ENCODE measurements at regions not wholly inside any gene's neighbourhood (a gene's known extent, or its start where the extent isn't known, plus 50 kb on each side); places are given as distances from the start of the nearest gene placed in this dataset.
"Not testable (repeated sequence)": the region's sequence is repeated elsewhere in the genome, so short reads cannot be mapped to it uniquely, and the experiment has no call there.

GRCh38 chr12:32021346-32021773 lies 62.1 kb downstream of the RESF1 start:
- 83 to 98% methylated on average over 2 of the region's 2 CpGs for WGBS, 2 donors (ENCODE audit: low coverage in 1 of 2)
- H3K27ac ChIP-seq: no peak overlapping the region
- intact Hi-C loops (cut with DNase I; ENCODE audit: low total_unique reads): no loop called here
- H3K27me3 ChIP-seq: no peaks in the 10 kb centered on the region
- no peaks in the 10 kb centered on the region for H3K4me1 ChIP-seq
- no peaks in the 10 kb centered on the region for H3K9me3 ChIP-seq
- DNase-seq: no peak
- no peaks in the 10 kb centered on the region for H3K36me3 ChIP-seq
- no peak overlapping the region for H3K4me3 ChIP-seq
- in situ Hi-C loops (cut with MboI; ENCODE audit: low pct_ligation_motif_present in 1 of 4, low pct_unique_long_range_greater_than_20kb in 1 of 4, low sequenced_read_pairs in 3 of 4): no loop called here
- TF ChIP-seq CTCF (IDR thresholded peaks at IDR 0.05) (no peak), EP300 (IDR thresholded peaks at IDR 0.05; ENCODE audit: low read depth) (no peak), POLR2AphosphoS5 (IDR thresholded peaks at IDR 0.05) (no peak), POLR2A (IDR thresholded peaks at IDR 0.05) (no peak)

- WGBS, 2 donors (ENCODE audit: low coverage in 1 of 2): 92 to 94% methylated on average over 3 to 10 of the region's 10 CpGs
- H3K4me1 ChIP-seq; intact Hi-C loops (cut with DNase I; ENCODE audit: low total_unique reads); H3K9me3 ChIP-seq; DNase-seq; H3K27me3 ChIP-seq; H3K4me3 ChIP-seq; H3K36me3 ChIP-seq; H3K27ac ChIP-seq; in situ Hi-C loops (cut with MboI; ENCODE audit: low pct_ligation_motif_present in 1 of 4, low pct_unique_long_range_greater_than_20kb in 1 of 4, low sequenced_read_pairs in 3 of 4): not testable (repeated sequence)
Measured at GRCh38 chr12:32022387-32022786, 63.2 kb downstream of the RESF1 start.

- in situ Hi-C loops (cut with MboI; ENCODE audit: low pct_ligation_motif_present in 1 of 4, low pct_unique_long_range_greater_than_20kb in 1 of 4, low sequenced_read_pairs in 3 of 4): not testable (repeated sequence)
- 91% methylated on average over 9 of the region's 9 CpGs; no CpG with 5 or more reads in 1 of the 2 donors for WGBS, 2 donors (ENCODE audit: low coverage in 1 of 2)
Measured at GRCh38 chr12:32023861-32024260, 64.6 kb downstream of the RESF1 start.

GRCh38 chr12:32024884-32025592 lies 65.8 kb downstream of the RESF1 start:
- H3K27me3 ChIP-seq: no peaks in the 10 kb centered on the region
- in situ Hi-C loops (cut with MboI; ENCODE audit: low pct_ligation_motif_present in 1 of 4, low pct_unique_long_range_greater_than_20kb in 1 of 4, low sequenced_read_pairs in 3 of 4): loop anchor here in 1 of 4 donors (25.0 kb wide), 1 partner anchor 338 kb away; no protein-coding TSS in a partner anchor
- H3K9me3 ChIP-seq: no peaks in the 10 kb centered on the region
- no peaks in the 10 kb centered on the region for H3K4me1 ChIP-seq
- no peak overlapping the region for H3K4me3 ChIP-seq
- intact Hi-C loops (cut with DNase I; ENCODE audit: low total_unique reads): no loop called here
- H3K36me3 ChIP-seq: no peaks in the 10 kb centered on the region
- no peak overlapping the region for H3K27ac ChIP-seq
- WGBS, 2 donors (ENCODE audit: low coverage in 1 of 2): 83 to 87% methylated on average over 8 of the region's 8 CpGs
- no peak for DNase-seq
- no peak for TF ChIP-seq POLR2AphosphoS5 (IDR thresholded peaks at IDR 0.05)
- TF ChIP-seq EP300 (IDR thresholded peaks at IDR 0.05; ENCODE audit: low read depth): no peak

More at GRCh38 chr12:32023861-32024260, 64.6 kb downstream of the RESF1 start:
- H3K27ac ChIP-seq; H3K4me1 ChIP-seq; DNase-seq; H3K9me3 ChIP-seq; H3K36me3 ChIP-seq; H3K4me3 ChIP-seq; H3K27me3 ChIP-seq; intact Hi-C loops (cut with DNase I; ENCODE audit: low total_unique reads): not testable (repeated sequence)

GRCh38 chr12:32025906-32026305 lies 66.7 kb downstream of the RESF1 start:
- DNase-seq: peak; percentile 10
- WGBS, 2 donors (ENCODE audit: low coverage in 1 of 2): 75 to 79% methylated on average over 7 to 8 of the region's 8 CpGs
- Histone ChIP-seq H3K4me1 (no peaks in the 10 kb centered on the region), H3K4me3 (no peak overlapping the region), H3K27ac (no peak overlapping the region), H3K9me3 (no peaks in the 10 kb centered on the region), H3K36me3 (no peaks in the 10 kb centered on the region), H3K27me3 (no peaks in the 10 kb centered on the region)
- TF ChIP-seq CTCF (IDR thresholded peaks at IDR 0.05) (no peak), POLR2AphosphoS5 (IDR thresholded peaks at IDR 0.05) (no peak), EP300 (IDR thresholded peaks at IDR 0.05; ENCODE audit: low read depth) (no peak), POLR2A (IDR thresholded peaks at IDR 0.05) (no peak)
- intact Hi-C loops (cut with DNase I; ENCODE audit: low total_unique reads): no loop called here
- in situ Hi-C loops (cut with MboI; ENCODE audit: low pct_ligation_motif_present in 1 of 4, low pct_unique_long_range_greater_than_20kb in 1 of 4, low sequenced_read_pairs in 3 of 4): loop anchor here in 1 of 4 donors (25.0 kb wide), 1 partner anchor 339 kb away; no protein-coding TSS in a partner anchor
